Thyroid gland (tissue), 4 donors: ENCODE measurements at regions not wholly inside any gene's neighbourhood (a gene's known extent, or its start where the extent isn't known, plus 50 kb on each side); places are given as distances from the start of the nearest gene placed in this dataset.
A peak's percentile ranks its signal among the peaks of the same experiment; 100 is the strongest.

Experiments used
- DNase-seq, 2 donors: peaks; one replicate each; pipeline ENCODE4 v3.0.0-alpha.2; 2019
- H3K27ac ChIP-seq, 3 donors: fragments of 200-600 bp; sonication (generic); 1 replicate in 2 of 3; 2 replicates in 1 of 3; pipeline ENCODE4 v1.5.1; 2016 to 2019; ENCODE audit warnings: mild to moderate bottlenecking in 1 of 3, moderate library complexity in 1 of 3
- H3K27me3 ChIP-seq: fragments of 200-600 bp; sonication (generic); one replicate; pipeline ENCODE4 v1.5.1; 2019
- H3K36me3 ChIP-seq, 2 donors: fragments of 200-600 bp; sonication (generic); one replicate each; pipeline ENCODE4 v1.5.1; 2016 to 2019
- H3K4me1 ChIP-seq, 2 donors: fragments of 200-600 bp; sonication (generic); one replicate each; pipeline ENCODE4 v1.5.1; 2017 to 2019
- H3K4me3 ChIP-seq, 3 donors: fragments of 200-600 bp; sonication (generic); replicated peaks in 1 of 3; 1 replicate in 2 of 3; 2 replicates in 1 of 3; pipeline ENCODE4 v1.5.1; 2016; ENCODE audit warnings: mild to moderate bottlenecking in 1 of 3
- H3K9me3 ChIP-seq: fragments of 200-600 bp; sonication (generic); one replicate; pipeline ENCODE4 v1.5.1; 2017
- POLR2A ChIP-seq, 2 donors: fragments of 450-650 bp; IDR thresholded peaks; one replicate each; pipeline ENCODE4 v1.6.1; 2017; ENCODE audit warnings: antibody characterized with exemption in 2 of 2, mild to moderate bottlenecking in 2 of 2, moderate library complexity in 1 of 2
- WGBS, 2 donors: methylation state at CpG; one replicate each; pipeline ENCODE4 v1.1.5; 2017; 5-methylcytosine and 5-hydroxymethylcytosine counted together
- intact Hi-C: fragments of 100-400 bp; cut with DNase I; formaldehyde crosslinking; loops from one replicate; pipeline ENCODE4 v1.15.1; 2023
- TF ChIP-seq, protein P1 (sequence below), 6 experiments: fragments of 200-600 bp in 3 of 6; fragments of 450-650 bp in 3 of 6; sonication (generic) in 3 of 6; IDR thresholded peaks; one replicate each; pipeline ENCODE4 v1.5.1; 2016 to 2019; ENCODE audit warnings: antibody characterized with exemption in 6 of 6, mild to moderate bottlenecking in 2 of 6, inconsistent platforms in 1 of 6, moderate library complexity in 1 of 6

DNA sequence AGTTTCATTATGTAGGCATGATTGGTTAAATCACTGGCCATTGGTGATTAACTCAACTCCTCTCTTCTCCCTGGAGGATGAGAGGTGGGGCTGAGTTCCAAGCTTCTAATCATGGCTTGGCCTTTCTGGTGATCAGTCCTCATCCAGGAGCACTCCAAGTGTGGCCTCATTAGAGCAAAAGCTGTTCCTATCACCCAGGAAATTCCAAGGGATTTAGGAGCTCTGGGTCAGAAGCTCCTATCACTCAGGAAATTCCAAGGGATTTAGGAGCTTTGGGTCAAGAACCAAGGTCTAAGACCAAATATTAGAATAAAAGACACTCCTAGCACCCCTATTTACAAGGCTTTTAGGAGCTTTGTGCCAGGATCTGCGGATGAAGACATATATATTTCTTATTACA lies 168.0 kb upstream of the BDNF start:
- WGBS, 2 donors, result 88 to 97% methylated on average over 1 of the region's 1 CpG
- peaks cover 7 to 18% of the 10 kb centered on the region in 2 donors for H3K4me1 ChIP-seq
- H3K9me3 ChIP-seq, result no peaks in the 10 kb centered on the region
- intact Hi-C loops, result no loop called here
- H3K27me3 ChIP-seq, result no peaks in the 10 kb centered on the region
- no peaks in the 10 kb centered on the region for H3K36me3 ChIP-seq
- H3K4me3 ChIP-seq, result no peak overlapping the region
- H3K27ac ChIP-seq, result no peak overlapping the region
- DNase-seq, result no peak
- TF ChIP-seq, protein P1, sequence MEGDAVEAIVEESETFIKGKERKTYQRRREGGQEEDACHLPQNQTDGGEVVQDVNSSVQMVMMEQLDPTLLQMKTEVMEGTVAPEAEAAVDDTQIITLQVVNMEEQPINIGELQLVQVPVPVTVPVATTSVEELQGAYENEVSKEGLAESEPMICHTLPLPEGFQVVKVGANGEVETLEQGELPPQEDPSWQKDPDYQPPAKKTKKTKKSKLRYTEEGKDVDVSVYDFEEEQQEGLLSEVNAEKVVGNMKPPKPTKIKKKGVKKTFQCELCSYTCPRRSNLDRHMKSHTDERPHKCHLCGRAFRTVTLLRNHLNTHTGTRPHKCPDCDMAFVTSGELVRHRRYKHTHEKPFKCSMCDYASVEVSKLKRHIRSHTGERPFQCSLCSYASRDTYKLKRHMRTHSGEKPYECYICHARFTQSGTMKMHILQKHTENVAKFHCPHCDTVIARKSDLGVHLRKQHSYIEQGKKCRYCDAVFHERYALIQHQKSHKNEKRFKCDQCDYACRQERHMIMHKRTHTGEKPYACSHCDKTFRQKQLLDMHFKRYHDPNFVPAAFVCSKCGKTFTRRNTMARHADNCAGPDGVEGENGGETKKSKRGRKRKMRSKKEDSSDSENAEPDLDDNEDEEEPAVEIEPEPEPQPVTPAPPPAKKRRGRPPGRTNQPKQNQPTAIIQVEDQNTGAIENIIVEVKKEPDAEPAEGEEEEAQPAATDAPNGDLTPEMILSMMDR (IDR thresholded peaks at IDR 0.05), result no peak
- no peak for TF ChIP-seq POLR2A (IDR thresholded peaks at IDR 0.05)

DNA sequence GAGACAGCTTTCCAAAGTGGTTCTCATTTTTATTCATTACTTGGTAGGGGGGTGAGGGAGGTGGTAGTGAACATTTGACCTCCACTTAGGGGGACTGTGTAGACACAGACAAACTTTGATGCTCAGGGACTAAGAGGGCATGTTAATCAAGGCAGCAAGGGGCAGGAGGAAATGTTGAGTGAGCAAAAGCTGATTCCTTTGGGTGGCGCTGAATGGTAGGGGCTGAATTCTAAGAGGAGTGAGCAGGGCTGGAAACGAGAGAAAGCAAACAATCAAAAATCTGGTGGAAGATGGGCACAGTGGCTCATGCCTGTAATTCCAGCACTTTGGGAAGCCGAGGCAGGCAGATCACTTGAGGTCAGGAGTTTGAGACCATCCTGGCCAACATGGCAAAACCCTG lies 164.8 kb upstream of the BDNF start:
- TF ChIP-seq POLR2A (IDR thresholded peaks at IDR 0.05), result no peak
- TF ChIP-seq, protein P1 (IDR thresholded peaks at IDR 0.05), result no peak

DNA sequence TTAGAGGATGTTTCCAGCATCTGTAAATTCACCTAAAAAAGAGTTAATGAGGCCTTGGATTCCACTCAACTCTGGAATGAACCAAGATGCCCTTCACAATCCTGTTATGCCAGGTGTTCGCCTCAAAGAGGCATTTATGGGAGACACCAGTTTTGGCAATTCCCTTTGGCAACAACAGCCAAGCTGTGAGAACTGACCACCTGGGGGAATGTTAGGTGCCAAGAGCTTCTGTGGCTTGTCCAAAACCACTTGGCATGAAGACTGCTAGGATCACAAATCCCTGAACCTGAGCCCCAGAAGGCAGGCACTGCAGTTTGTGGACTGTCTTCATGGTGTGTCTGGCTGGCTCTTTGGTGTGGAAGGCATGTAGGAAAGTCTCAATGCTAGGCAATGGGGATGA lies 164.4 kb upstream of the BDNF start:
- peak; percentile 26 to 58 for DNase-seq
- TF ChIP-seq, protein P1 (IDR thresholded peaks at IDR 0.05), result no peak
- WGBS, 2 donors, result 33 to 38% methylated on average over 1 of the region's 1 CpG

More for the DNA sequence above, 164.8 kb upstream of the BDNF start:
- no peaks in the 10 kb centered on the region for H3K27me3 ChIP-seq
- 89 to 92% methylated on average over 3 of the region's 3 CpGs for WGBS, 2 donors
- H3K9me3 ChIP-seq, result no peaks in the 10 kb centered on the region
- intact Hi-C loops, result no loop called here
- H3K36me3 ChIP-seq, result no peaks in the 10 kb centered on the region
- no peak for DNase-seq
- peaks cover 8 to 19% of the 10 kb centered on the region in 2 donors for H3K4me1 ChIP-seq
- H3K4me3 ChIP-seq, result no peak overlapping the region
- H3K27ac ChIP-seq, result no peak overlapping the region

DNA sequence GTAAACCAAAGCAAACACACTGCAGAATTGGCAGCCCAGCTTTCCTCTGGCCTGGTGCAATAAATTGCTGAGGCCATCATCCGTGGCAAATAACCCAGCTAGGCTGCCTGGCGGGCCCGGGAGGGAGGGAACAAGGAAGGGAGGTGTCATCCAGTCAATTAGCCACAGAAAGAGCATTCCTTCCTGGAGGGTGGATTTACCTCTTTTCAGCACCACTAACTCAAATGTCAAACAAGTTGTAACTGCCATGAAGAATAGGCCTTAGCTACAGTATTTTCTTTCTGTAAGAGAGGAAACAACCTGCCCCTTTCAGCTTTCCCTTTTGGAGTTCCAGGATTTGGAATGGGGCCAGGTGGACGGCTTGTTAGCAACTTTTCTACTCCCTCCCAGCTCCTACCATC lies 163.8 kb upstream of the BDNF start:
- 12 to 22% methylated on average over 4 of the region's 4 CpGs for WGBS, 2 donors
- TF ChIP-seq POLR2A (IDR thresholded peaks at IDR 0.05), result no peak
- TF ChIP-seq, protein P1 (IDR thresholded peaks at IDR 0.05), result no peak

More for the DNA sequence above, 164.4 kb upstream of the BDNF start:
- H3K36me3 ChIP-seq, result no peaks in the 10 kb centered on the region
- intact Hi-C loops, result no loop called here
- peaks cover 8 to 19% of the 10 kb centered on the region in 2 donors for H3K4me1 ChIP-seq
- H3K27ac ChIP-seq, result peak overlapping the region in 2 of 3 donors; percentile 44 to 55
- H3K4me3 ChIP-seq, result no peak overlapping the region
- no peaks in the 10 kb centered on the region for H3K9me3 ChIP-seq
- no peaks in the 10 kb centered on the region for H3K27me3 ChIP-seq

DNA sequence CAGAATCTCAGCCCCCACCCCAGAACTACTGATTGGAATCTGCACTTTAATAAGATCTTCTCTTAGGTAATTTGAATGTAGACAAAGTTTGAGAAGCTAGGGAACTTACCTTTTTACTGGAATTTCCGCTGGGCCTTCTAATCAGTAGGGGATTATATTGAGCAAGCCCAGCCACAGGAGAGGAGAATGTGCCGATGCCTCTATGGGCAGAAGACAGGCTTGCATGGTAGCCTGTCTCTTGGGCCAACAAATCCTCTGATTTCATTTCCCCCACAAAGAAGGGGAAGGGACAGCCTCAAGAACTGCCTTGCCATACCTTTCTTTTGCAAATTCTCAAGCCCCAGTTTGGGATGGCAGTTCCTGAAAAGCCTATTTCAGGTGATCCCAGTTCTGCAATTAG lies 163.4 kb upstream of the BDNF start:
- Histone ChIP-seq H3K9me3 (no peaks in the 10 kb centered on the region), H3K27me3 (no peaks in the 10 kb centered on the region), H3K4me3 (no peak overlapping the region), H3K4me1 (peaks cover 8 to 19% of the 10 kb centered on the region in 2 donors), H3K27ac (no peak overlapping the region), H3K36me3 (no peaks in the 10 kb centered on the region)
- TF ChIP-seq POLR2A (IDR thresholded peaks at IDR 0.05), result no peak
- TF ChIP-seq, protein P1 (IDR thresholded peaks at IDR 0.05), result no peak
- no peak for DNase-seq
- intact Hi-C loops, result no loop called here
- 92 to 100% methylated on average over 2 of the region's 2 CpGs for WGBS, 2 donors

More for the DNA sequence above, 163.8 kb upstream of the BDNF start:
- peaks cover 8 to 19% of the 10 kb centered on the region in 2 donors for H3K4me1 ChIP-seq
- no peaks in the 10 kb centered on the region for H3K36me3 ChIP-seq
- intact Hi-C loops, result no loop called here
- no peaks in the 10 kb centered on the region for H3K9me3 ChIP-seq
- H3K27me3 ChIP-seq, result no peaks in the 10 kb centered on the region
- H3K4me3 ChIP-seq, result no peak overlapping the region
- DNase-seq, result peak; percentile 71 to 88
- peak overlapping the region in 2 of 3 donors; percentile 44 to 55 for H3K27ac ChIP-seq
